SK-N-SH (cell line): ENCODE measurements at regions not wholly inside any gene's neighbourhood (a gene's known extent, or its start where the extent isn't known, plus 50 kb on each side); places are given as distances from the start of the nearest gene placed in this dataset.

Source experiments
- CTCF ChIP-seq: fragments of 200-600 bp; sonication (generic); IDR thresholded peaks from 2 replicates; pipeline ENCODE4 v1.6.1; 2017; ENCODE audit warnings: antibody characterized with exemption, mild to moderate bottlenecking, moderate library complexity
- TAF1 ChIP-seq: IDR thresholded peaks from 2 replicates; pipeline ENCODE4 v1.6.1; 2012; ENCODE audit warnings: low read depth, mild to moderate bottlenecking, low read length, moderate library complexity, borderline replicate concordance
- ZBTB33 ChIP-seq: IDR thresholded peaks from 2 replicates; pipeline ENCODE4 v1.4.0; 2012; ENCODE audit warnings: low read depth, borderline replicate concordance

- no peak for TF ChIP-seq CTCF
- TF ChIP-seq TAF1 = no peak
- TF ChIP-seq ZBTB33 = no peak
Observed at GRCh38 chr6:48206091-48206490, 95.1 kb upstream of the PTCHD4 start.
